ENCODE measurements at regions not wholly inside any gene's neighbourhood (a gene's known extent, or its start where the extent isn't known, plus 50 kb on each side); places are given as distances from the start of the nearest gene placed in this dataset.

DNA sequence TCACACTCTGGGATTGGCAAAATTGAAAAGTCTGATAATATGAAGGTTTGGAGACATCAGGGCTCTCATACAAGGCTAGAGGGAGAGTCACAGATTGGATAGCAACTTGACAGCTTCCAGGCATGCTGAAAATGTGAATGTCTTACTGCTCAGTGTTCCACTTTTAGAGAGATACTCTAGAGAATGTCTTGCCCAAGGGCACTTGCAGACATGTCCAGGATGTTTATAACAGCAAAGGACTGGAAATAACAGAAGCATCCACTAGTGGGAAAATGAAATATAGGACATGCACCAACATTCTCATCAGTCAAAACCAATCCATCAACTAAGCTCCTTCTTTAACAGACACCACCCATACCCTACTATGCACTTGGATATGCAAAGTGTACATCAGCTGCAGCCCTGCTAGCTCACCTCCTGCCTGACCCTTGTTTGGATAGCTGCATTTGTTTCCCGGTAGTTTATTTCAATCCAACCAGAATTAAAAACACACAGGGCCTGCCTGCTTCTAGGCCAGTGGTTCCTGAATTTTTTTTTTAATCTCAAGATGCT, 101.6 kb upstream of the ARHGEF3 start:
- Mint-ChIP-seq H3K9me3 (no peaks in the 10 kb centered on the region), H3K36me3 (peaks cover 39% of the 10 kb centered on the region), H3K27ac (no peak overlapping the region), H3K4me3 (no peak overlapping the region), H3K27me3 (no peaks in the 10 kb centered on the region), H3K4me1 (peaks cover 42% of the 10 kb centered on the region)
- CTCF ChIA-PET = interaction anchor here (0.7 to 1.5 kb wide), 5 partner anchors 12 to 98 kb away, joined by 3 to 4 read pairs (median 3); no protein-coding TSS in a partner anchor
- DNase-seq = no peak

DNA sequence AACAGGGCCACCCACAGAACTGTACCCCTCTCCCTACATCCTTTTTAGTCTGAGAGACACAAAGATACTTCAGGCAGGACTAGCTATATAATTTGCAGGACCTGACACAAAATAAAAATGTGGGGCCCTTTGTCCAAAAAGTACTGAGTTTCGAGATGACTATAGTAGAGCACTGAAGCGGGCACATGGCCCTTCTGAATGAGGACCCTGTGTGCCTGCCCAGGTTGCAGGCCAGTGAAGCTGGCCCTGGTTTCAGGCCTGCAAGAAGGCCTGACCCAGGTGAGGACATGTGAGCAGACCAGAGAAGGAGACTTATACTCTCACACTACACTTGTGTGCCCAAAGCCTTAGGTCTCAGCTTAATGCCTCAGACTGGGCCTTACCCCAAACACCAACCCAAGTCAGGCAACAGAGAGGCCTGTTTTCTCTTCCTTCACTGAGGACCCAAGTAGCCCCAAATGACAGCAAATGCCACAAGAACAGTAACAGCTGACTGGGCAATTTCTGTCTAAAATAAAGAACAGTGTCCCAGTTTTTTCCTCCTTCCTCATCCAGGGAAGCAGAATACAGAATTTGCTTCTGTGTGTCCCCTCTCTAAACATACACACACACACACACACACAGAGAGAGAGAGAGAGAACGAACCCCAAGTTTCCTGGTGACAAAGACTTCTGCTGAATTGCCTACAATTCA, 100.9 kb upstream of the ARHGEF3 start:
- DNase-seq = no peak
- no peak overlapping the region for H3K4me3 Mint-ChIP-seq
- H3K4me1 Mint-ChIP-seq = peaks cover 39% of the 10 kb centered on the region
- H3K36me3 Mint-ChIP-seq = peaks cover 35% of the 10 kb centered on the region
- no peak overlapping the region for H3K27ac Mint-ChIP-seq
- CTCF ChIA-PET = interaction anchor here (0.8 to 1.1 kb wide), 2 partner anchors 14 to 46 kb away, joined by 3 read pairs; no protein-coding TSS in a partner anchor
- H3K27me3 Mint-ChIP-seq = no peaks in the 10 kb centered on the region
- H3K9me3 Mint-ChIP-seq = no peaks in the 10 kb centered on the region

DNA sequence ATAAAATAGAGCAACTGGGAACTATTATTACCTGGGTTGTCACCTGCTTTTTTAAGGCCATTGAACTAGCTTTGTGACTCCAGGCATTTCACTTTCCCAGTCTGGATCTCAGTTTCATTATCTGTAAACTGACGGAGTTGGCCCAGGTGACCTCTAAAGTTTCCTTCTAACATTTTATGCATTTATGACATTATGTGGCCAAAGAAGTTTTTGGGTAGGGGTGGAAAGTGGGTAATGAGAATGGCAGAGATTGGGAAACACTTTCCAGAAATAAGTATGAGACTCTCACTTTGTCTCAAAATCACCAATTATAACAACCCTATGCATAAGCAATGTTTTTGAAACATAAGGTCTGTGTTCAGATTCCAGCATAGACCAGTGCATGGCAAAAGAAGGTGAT, 99.1 kb upstream of the ARHGEF3 start:
- CTCF ChIA-PET = no interaction called here
- H3K27ac Mint-ChIP-seq = no peak overlapping the region
- H3K36me3 Mint-ChIP-seq = peaks cover 45% of the 10 kb centered on the region
- DNase-seq = no peak
- H3K9me3 Mint-ChIP-seq = no peaks in the 10 kb centered on the region
- no peaks in the 10 kb centered on the region for H3K27me3 Mint-ChIP-seq
- H3K4me3 Mint-ChIP-seq = no peak overlapping the region
- peaks cover 52% of the 10 kb centered on the region for H3K4me1 Mint-ChIP-seq

DNA sequence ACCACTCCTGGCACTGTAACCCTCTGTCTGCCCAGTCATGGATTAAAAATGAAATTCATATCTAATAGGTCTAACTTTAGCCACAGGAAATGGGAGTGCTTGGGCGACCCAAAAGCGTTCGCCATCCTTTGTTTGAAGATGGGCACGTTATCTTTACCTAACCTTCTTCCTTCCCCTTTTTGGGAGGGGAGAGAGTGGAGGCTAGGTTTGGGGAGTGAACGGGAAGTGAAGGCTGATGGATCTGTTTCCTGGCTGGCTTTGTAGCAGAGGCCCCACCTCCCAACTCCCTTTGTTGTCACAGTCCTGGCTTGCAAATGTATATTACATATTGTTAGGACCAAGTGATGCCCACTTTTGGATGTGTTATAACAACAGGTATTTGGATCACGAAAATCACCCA, 98.1 kb upstream of the ARHGEF3 start:
- Mint-ChIP-seq H3K4me1 (peaks cover 61% of the 10 kb centered on the region), H3K27me3 (no peaks in the 10 kb centered on the region), H3K9me3 (no peaks in the 10 kb centered on the region), H3K4me3 (no peak overlapping the region), H3K36me3 (peaks cover 49% of the 10 kb centered on the region), H3K27ac (no peak overlapping the region)
- CTCF ChIA-PET = no interaction called here
- no peak for DNase-seq

DNA sequence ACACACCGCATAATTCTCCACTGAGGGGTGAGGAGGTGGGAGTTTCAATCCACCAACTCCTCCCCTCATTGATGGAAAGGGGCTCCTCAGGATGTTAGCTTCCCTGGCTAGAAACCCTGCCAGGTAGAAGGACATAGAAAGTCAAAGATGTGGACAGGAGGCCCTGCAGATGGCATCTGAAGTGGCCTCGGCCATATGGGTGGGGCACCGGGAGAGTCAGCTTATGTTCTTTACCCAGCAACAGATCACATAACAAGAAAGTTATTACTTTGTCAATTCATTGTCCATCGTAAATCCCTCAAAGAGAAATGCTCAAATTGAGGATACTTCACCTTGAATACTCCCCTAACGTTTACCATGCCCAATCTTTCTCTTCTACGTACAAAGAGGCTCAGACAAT, 97.3 kb upstream of the ARHGEF3 start:
- Mint-ChIP-seq H3K27ac (peak overlapping the region; percentile 24), H3K9me3 (no peaks in the 10 kb centered on the region)
- CTCF ChIA-PET = no interaction called here

DNA sequence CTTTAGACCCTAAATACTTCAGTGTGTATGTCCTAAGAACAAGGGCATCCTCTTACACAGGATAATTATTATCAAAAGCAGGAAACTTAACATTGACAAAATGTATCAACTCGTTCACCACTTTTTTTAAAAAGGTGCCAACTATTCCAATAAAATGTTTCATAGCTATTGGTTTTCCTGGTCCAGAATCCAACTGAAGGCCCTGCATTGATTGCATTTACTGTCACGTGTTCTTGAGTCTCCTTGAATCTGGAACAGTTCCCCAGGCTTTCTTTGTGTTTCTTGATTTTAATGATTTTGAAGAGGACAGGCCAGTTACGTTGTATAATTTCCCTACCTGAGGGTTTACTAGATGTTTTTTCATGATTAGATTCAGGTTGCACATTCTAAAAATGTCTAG, 94.6 kb upstream of the ARHGEF3 start:
- H3K4me3 Mint-ChIP-seq = no peak overlapping the region
- CTCF ChIA-PET = interaction anchor here (1.5 kb wide), 1 partner anchor 92 kb away, joined by 3 read pairs; no protein-coding TSS in a partner anchor
- H3K9me3 Mint-ChIP-seq = no peaks in the 10 kb centered on the region
- H3K4me1 Mint-ChIP-seq = peaks cover 64% of the 10 kb centered on the region
- H3K27ac Mint-ChIP-seq = no peak overlapping the region
- no peak for DNase-seq
- peaks cover 40% of the 10 kb centered on the region for H3K36me3 Mint-ChIP-seq
- no peaks in the 10 kb centered on the region for H3K27me3 Mint-ChIP-seq

More for the DNA sequence above, 97.3 kb upstream of the ARHGEF3 start:
- Mint-ChIP-seq H3K27me3 (no peaks in the 10 kb centered on the region), H3K4me3 (no peak overlapping the region), H3K36me3 (peaks cover 47% of the 10 kb centered on the region), H3K4me1 (peaks cover 66% of the 10 kb centered on the region)
- no peak for DNase-seq

DNA sequence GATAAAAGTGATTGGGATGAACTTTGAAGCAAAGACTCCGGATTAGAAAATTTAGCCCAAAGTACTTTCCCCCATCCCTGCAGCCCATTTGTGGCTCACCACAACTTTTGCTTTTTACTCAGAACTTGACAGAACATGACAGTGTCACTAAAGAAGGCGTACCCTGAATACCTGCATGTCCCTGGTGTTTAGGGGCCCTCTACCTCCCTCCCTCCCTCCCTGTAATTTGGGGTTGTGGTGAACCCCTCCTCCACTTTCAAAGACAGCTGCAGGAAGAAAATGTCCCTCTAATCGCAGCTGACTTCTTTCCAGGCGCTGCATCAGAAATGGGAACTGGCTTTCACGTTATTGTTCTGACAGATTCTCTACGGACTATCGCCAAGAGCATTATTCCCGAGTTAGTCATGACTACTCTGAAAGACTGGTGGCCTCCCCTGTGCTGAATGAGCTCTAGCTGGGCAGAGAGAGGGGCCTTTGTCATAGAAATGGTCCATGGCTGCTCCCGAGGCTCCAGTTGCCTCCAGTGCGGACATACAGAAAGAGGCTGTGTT, 93.2 kb upstream of the ARHGEF3 start:
- H3K4me3 Mint-ChIP-seq = no peak overlapping the region
- CTCF ChIA-PET = interaction anchor here (1.2 kb wide), 1 partner anchor 8 kb away, joined by 3 read pairs; no protein-coding TSS in a partner anchor
- H3K27ac Mint-ChIP-seq = no peak overlapping the region
- DNase-seq = peak; percentile 27
- peaks cover 68% of the 10 kb centered on the region for H3K4me1 Mint-ChIP-seq
- peaks cover 30% of the 10 kb centered on the region for H3K36me3 Mint-ChIP-seq
- H3K27me3 Mint-ChIP-seq = no peaks in the 10 kb centered on the region
- no peaks in the 10 kb centered on the region for H3K9me3 Mint-ChIP-seq

DNA sequence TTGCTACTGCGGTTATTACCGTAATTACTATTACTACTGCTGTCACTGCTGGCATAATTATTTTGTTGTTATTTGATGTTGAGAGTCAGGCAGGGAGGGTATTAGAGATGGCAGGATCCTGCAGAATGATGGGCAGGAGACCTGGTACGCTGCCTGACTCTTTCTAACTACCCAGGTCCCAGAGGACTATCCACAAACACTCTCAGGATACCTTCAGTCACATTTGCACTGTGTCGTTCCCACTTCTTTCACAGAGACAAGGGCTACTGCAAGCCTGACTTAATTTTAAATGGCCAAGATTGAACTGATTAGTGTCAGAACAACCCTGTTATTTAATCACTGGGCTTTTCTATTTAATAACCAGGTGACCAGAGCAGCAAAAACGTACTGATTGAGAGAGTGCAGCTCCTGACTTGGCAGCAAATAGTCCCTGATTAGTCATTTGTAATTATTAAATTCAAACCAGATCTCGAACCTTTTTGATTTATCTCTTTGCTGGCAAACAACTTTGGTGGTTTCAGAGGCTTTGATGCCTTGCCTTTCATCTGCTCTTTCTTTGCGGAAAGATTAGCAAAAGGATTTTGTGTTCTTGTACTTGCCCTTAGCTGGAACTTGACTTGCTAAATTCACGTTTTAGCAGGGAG, 88.8 kb upstream of the ARHGEF3 start:
- CTCF ChIA-PET = interaction anchor here (0.6 to 0.9 kb wide), 3 partner anchors 14 to 24 kb away, joined by 3 read pairs; no protein-coding TSS in a partner anchor
- peak overlapping the region; percentile 1 for H3K4me3 Mint-ChIP-seq

DNA sequence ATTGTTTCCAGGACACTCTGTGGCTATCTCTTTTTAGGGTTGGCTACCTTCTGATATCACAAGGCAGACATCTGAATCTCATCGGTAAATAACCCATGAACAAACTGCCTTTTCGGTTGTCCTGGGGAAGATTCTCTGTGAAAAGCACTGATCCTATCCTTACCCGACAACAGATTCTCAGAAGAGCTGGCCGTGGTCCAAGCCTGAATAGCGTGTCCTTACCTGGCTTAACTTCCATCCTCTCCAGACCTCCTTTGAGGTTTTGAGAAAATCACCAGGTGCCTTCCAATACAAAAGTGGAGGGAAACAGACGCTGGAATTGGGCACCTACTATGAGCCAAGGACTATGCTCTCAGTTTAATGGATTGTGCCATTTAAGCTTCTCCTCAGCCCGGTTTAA, 87.4 kb upstream of the ARHGEF3 start:
- DNase-seq = no peak
- H3K9me3 Mint-ChIP-seq = no peaks in the 10 kb centered on the region
- no peak overlapping the region for H3K4me3 Mint-ChIP-seq
- H3K27me3 Mint-ChIP-seq = no peaks in the 10 kb centered on the region
- peaks cover 30% of the 10 kb centered on the region for H3K36me3 Mint-ChIP-seq
- CTCF ChIA-PET = interaction anchor here (1.8 kb wide), 1 partner anchor 98 kb away, joined by 4 read pairs; no protein-coding TSS in a partner anchor
- no peak overlapping the region for H3K27ac Mint-ChIP-seq
- peaks cover 75% of the 10 kb centered on the region for H3K4me1 Mint-ChIP-seq

More for the DNA sequence above, 88.8 kb upstream of the ARHGEF3 start:
- H3K4me1 Mint-ChIP-seq = peaks cover 79% of the 10 kb centered on the region
- DNase-seq = peak; percentile 43
- no peaks in the 10 kb centered on the region for H3K27me3 Mint-ChIP-seq
- H3K9me3 Mint-ChIP-seq = no peaks in the 10 kb centered on the region
- peak overlapping the region; percentile 54 for H3K27ac Mint-ChIP-seq
- H3K36me3 Mint-ChIP-seq = peaks cover 22% of the 10 kb centered on the region

DNA sequence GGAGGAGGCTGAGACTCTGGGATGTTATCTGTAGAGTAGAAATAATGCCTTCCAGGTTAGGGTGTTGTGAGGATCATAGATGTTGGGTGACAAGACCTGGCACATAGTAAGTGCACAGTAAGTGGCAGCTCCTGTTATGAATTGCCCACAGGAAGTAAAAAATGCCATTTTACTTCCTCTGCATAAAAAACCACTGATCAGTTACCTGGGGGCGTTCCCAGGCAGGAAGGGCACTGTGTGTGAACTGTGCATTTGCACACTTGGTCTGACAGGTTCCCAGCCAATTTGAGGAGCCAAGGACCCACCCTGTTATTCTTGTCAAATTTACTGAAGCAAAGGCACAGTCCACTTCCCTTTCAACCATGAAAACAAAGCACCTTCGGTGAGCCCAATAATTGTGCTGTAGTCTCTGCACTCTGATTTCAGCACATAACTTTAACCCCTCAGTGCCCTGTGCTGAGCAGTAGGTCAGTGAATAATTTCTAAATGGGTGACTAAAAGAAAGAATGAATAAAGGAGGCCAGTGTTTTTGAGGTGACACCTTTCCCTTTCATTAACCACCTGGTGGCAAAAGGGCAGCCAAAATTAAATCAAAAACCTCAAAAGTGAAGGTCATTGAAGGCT, 85.8 kb upstream of the ARHGEF3 start:
- peak overlapping the region; percentile 39 for H3K4me3 Mint-ChIP-seq

DNA sequence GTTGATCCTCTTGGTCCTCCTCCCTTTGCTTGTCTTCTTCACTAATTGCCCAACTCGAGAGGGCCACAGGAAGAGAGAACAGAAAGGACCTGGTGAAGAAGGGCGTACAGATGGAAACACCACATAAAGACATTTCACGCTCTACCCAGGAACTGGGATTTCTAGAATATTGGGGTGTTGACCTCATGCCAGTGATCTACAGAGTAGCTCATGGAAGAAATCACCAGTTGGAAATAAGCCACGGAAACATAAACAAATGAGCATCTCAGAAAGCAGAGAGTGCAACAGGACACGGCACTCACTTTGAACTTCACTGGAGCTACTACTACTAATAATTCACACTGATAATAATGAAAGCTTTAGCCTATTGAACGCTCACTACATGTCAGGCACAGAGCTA, 84.6 kb upstream of the ARHGEF3 start:
- Mint-ChIP-seq H3K9me3 (no peaks in the 10 kb centered on the region), H3K36me3 (peaks cover 39% of the 10 kb centered on the region), H3K27ac (no peak overlapping the region), H3K4me3 (no peak overlapping the region), H3K27me3 (no peaks in the 10 kb centered on the region), H3K4me1 (peaks cover 70% of the 10 kb centered on the region)
- CTCF ChIA-PET = interaction anchor here (0.7 kb wide), 1 partner anchor 9 kb away, joined by 3 read pairs; no protein-coding TSS in a partner anchor
- no peak for DNase-seq

More for the DNA sequence above, 85.8 kb upstream of the ARHGEF3 start:
- Mint-ChIP-seq H3K9me3 (no peaks in the 10 kb centered on the region), H3K36me3 (peaks cover 30% of the 10 kb centered on the region), H3K27ac (peak overlapping the region; percentile 75), H3K27me3 (no peaks in the 10 kb centered on the region), H3K4me1 (peaks cover 71% of the 10 kb centered on the region)
- DNase-seq = peak; percentile 51
- CTCF ChIA-PET = interaction anchor here (1.8 kb wide), 1 partner anchor 100 kb away, joined by 4 read pairs; no protein-coding TSS in a partner anchor

DNA sequence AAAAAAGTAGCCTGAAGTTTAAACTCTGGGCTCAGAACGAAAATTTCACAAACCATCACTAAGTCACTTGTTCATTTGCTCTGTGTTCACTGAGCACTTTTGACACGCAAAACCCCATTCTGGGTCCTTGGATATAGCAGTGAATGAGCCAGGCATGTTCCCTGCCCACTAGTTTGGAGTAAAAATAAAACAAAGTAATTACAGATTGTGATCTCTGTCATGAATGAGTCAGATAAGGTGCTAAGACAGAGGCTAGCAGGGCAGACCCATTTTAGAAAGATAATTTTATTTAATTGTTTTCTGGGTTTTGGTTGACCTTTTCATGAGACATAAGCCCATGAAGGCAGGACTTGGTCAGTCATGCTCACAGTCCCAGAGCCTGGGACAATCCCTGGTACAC, 84.1 kb upstream of the ARHGEF3 start:
- H3K27ac Mint-ChIP-seq = peak overlapping the region; percentile 14

DNA sequence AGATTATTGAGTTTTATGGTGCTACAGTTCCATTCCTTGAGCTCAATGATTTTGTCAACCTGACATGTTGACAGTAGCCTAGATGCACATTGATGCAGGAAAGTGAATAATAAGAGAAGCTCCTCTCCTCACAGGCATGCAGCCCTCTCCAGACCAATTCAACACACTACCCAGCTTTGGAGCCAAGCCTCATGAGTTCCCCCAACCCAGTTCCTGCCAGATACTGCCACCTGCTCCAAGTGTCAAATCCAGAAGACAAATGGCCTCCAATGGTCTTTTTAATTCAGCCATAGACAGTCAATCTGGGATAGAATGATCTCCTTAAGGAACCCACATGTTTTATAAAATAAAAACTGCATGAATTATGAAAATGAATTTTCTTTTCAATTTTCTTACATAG, 83.7 kb upstream of the ARHGEF3 start:
- CTCF ChIA-PET = no interaction called here
- Mint-ChIP-seq H3K9me3 (no peaks in the 10 kb centered on the region), H3K27me3 (no peaks in the 10 kb centered on the region), H3K4me1 (peaks cover 70% of the 10 kb centered on the region), H3K27ac (peak overlapping the region; percentile 14), H3K4me3 (no peak overlapping the region), H3K36me3 (peaks cover 47% of the 10 kb centered on the region)
- no peak for DNase-seq

More for the DNA sequence above, 84.1 kb upstream of the ARHGEF3 start:
- H3K9me3 Mint-ChIP-seq = no peaks in the 10 kb centered on the region
- H3K36me3 Mint-ChIP-seq = peaks cover 44% of the 10 kb centered on the region
- CTCF ChIA-PET = no interaction called here
- H3K4me3 Mint-ChIP-seq = no peak overlapping the region
- no peak for DNase-seq
- peaks cover 70% of the 10 kb centered on the region for H3K4me1 Mint-ChIP-seq
- H3K27me3 Mint-ChIP-seq = no peaks in the 10 kb centered on the region

DNA sequence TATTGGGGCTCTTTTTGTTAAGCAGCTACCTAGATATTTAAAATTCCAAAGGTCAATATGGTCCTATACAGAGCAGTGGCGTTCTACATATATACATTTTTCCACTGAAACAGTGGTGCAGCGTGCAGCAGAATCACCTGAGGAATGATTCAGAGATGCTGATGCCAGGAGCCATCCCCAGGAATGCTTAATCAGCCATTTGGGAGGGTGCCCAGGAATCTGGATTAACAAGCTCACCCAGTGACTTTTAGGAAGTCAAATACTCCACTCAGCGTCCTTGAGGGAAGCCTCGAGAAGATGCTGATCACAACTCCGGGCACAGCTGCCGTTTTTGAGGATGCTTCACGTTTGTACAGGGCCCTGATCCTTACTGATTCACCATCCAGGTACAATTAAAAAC, 82.6 kb upstream of the ARHGEF3 start:
- Mint-ChIP-seq H3K27ac (no peak overlapping the region), H3K4me3 (no peak overlapping the region), H3K27me3 (no peaks in the 10 kb centered on the region), H3K4me1 (peaks cover 74% of the 10 kb centered on the region), H3K36me3 (peaks cover 57% of the 10 kb centered on the region), H3K9me3 (no peaks in the 10 kb centered on the region)
- no peak for DNase-seq
- CTCF ChIA-PET = no interaction called here
